ENCODE measurements at regions not wholly inside any gene's neighbourhood (a gene's known extent, or its start where the extent isn't known, plus 50 kb on each side); places are given as distances from the start of the nearest gene placed in this dataset.

DNA sequence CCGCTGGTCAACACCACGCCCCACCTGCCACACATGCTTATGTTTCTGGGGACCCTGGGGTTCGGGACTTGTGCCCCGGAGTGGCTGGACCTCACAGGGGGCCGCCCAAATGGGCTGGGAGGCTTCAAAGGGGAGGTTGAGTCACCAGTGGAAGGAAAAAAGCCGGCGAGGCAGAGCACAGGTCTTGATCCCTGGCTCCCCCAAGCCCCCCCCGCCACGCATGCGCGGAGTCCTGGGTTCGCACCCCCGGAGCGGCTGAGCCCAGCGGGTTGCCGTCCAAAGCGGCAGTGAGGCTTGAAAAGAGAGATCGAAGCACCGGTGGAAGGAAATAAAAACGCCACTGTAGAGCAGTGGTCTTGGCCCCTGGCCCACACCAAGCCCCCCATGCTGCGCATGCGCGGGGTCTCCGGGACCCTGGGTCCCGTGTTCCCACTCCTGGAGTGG, 313.5 kb downstream of the ALG10 start:
- H3K36me3 ChIP-seq (replicated peaks in 1 of 2; ENCODE audit: control insufficient read depth in 1 of 2, insufficient read depth in 2 of 2, low read length in 1 of 2) = no peaks in the 10 kb centered on the region
- H3K4me3 ChIP-seq (ENCODE audit: low read depth in 2 of 2, low read length in 1 of 2) = no peak overlapping the region
- peaks cover 92% of the 10 kb centered on the region for H3K27me3 ChIP-seq (ENCODE audit: insufficient read depth)
- H3K27ac ChIP-seq (ENCODE audit: low read depth in 2 of 2, low read length in 1 of 2) = no peak overlapping the region
- H3F3A ChIP-seq (replicated peaks; ENCODE audit: insufficient read depth) = no peaks in the 10 kb centered on the region
- CTCF ChIA-PET = no interaction called here
- no peak overlapping the region for H3K9ac ChIP-seq
- H2AFZ ChIP-seq (ENCODE audit: low read depth) = no peak overlapping the region
- 18% methylated on average over 21 of the region's 25 CpGs for whole genome bisulfite sequencing (ENCODE audit: low lambda C conversion rate)
- no peaks in the 10 kb centered on the region for H4K20me1 ChIP-seq (ENCODE audit: insufficient read depth)
- TF ChIP-seq TCF12 (IDR thresholded peaks at IDR 0.05) (no peak), YY1 (IDR thresholded peaks at IDR 0.05; ENCODE audit: low read depth) (no peak), RXRA (IDR thresholded peaks at IDR 0.05; ENCODE audit: borderline replicate concordance, low read depth) (no peak), GATA2 (CRISPR knock-in tag; IDR thresholded peaks at IDR 0.05) (no peak), CTCF (IDR thresholded peaks at IDR 0.05) (no peak), USF2 (IDR thresholded peaks at IDR 0.05; ENCODE audit: borderline replicate concordance, low read depth, low read length) (no peak), SIN3A (IDR thresholded peaks at IDR 0.05; ENCODE audit: borderline replicate concordance, low read depth, low read length) (no peak), SMC3 (IDR thresholded peaks at IDR 0.05; ENCODE audit: low read depth, low read length) (no peak), FOXM1 (IDR thresholded peaks at IDR 0.05; ENCODE audit: low read depth) (no peak), NRF1 (IDR thresholded peaks at IDR 0.05; ENCODE audit: low read depth, low read length) (no peak; the same call in 1 of the 2 replicates), POLR2AphosphoS5 (IDR thresholded peaks at IDR 0.05; ENCODE audit: low read depth, low read length) (no peak), CHD2 (IDR thresholded peaks at IDR 0.05; ENCODE audit: low read length, partially characterized antibody) (no peak), NFIC (IDR thresholded peaks at IDR 0.05; ENCODE audit: borderline replicate concordance) (no peak), FOXJ3 (CRISPR knock-in tag; IDR thresholded peaks at IDR 0.05) (no peak), EZH2phosphoT487 (IDR thresholded peaks at IDR 0.05; ENCODE audit: borderline replicate concordance, low read depth) (no peak), JUND (IDR thresholded peaks at IDR 0.05) (no peak), MXI1 (IDR thresholded peaks at IDR 0.05; ENCODE audit: low read depth, low read length) (no peak)
- TF ChIP-seq, protein P1, sequence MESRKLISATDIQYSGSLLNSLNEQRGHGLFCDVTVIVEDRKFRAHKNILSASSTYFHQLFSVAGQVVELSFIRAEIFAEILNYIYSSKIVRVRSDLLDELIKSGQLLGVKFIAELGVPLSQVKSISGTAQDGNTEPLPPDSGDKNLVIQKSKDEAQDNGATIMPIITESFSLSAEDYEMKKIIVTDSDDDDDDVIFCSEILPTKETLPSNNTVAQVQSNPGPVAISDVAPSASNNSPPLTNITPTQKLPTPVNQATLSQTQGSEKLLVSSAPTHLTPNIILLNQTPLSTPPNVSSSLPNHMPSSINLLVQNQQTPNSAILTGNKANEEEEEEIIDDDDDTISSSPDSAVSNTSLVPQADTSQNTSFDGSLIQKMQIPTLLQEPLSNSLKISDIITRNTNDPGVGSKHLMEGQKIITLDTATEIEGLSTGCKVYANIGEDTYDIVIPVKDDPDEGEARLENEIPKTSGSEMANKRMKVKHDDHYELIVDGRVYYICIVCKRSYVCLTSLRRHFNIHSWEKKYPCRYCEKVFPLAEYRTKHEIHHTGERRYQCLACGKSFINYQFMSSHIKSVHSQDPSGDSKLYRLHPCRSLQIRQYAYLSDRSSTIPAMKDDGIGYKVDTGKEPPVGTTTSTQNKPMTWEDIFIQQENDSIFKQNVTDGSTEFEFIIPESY (IDR thresholded peaks at IDR 0.05; ENCODE audit: borderline replicate concordance, low read depth) = no peak
- TF ChIP-seq, protein P2, sequence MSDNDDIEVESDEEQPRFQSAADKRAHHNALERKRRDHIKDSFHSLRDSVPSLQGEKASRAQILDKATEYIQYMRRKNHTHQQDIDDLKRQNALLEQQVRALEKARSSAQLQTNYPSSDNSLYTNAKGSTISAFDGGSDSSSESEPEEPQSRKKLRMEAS (IDR thresholded peaks at IDR 0.05; ENCODE audit: low read depth) = no peak
- TF ChIP-seq, protein P3, sequence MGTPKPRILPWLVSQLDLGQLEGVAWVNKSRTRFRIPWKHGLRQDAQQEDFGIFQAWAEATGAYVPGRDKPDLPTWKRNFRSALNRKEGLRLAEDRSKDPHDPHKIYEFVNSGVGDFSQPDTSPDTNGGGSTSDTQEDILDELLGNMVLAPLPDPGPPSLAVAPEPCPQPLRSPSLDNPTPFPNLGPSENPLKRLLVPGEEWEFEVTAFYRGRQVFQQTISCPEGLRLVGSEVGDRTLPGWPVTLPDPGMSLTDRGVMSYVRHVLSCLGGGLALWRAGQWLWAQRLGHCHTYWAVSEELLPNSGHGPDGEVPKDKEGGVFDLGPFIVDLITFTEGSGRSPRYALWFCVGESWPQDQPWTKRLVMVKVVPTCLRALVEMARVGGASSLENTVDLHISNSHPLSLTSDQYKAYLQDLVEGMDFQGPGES (IDR thresholded peaks at IDR 0.05; ENCODE audit: low read depth, low read length) = no peak
- POLR2A ChIA-PET = no interaction called here
- no peaks in the 10 kb centered on the region for H3K4me1 ChIP-seq (ENCODE audit: control insufficient read depth in 1 of 2, insufficient read depth in 2 of 2, low read depth in 1 of 2, low read length in 1 of 2)
- no peak for DNase-seq
- H3K4me2 ChIP-seq = no peak overlapping the region
- no peaks in the 10 kb centered on the region for H3K79me2 ChIP-seq (ENCODE audit: insufficient read depth)
- H3K9me3 ChIP-seq = no peaks in the 10 kb centered on the region
- no peaks in the 10 kb centered on the region for H3K9me2 ChIP-seq
